Hepatocyte (in vitro differentiated cells): ENCODE measurements at regions not wholly inside any gene's neighbourhood (a gene's known extent, or its start where the extent isn't known, plus 50 kb on each side); places are given as distances from the start of the nearest gene placed in this dataset.

Source experiments
- EZH2 ChIP-seq: fragments of 200-600 bp; sonication (generic); IDR thresholded peaks from 2 replicates; pipeline ENCODE4 v1.6.1; 2016; ENCODE audit warnings: antibody characterized with exemption, mild to moderate bottlenecking, borderline replicate concordance
- EZH2phosphoT487 ChIP-seq: fragments of 200-600 bp; sonication (generic); IDR thresholded peaks from one replicate; pipeline ENCODE4 v1.6.1; 2018; ENCODE audit warnings: antibody characterized with exemption, mild to moderate bottlenecking, low read depth, moderate library complexity; ENCODE audit not compliant: unreplicated experiment, severe bottlenecking
- TF ChIP-seq, protein P1 (sequence below): fragments of 200-600 bp; sonication (generic); IDR thresholded peaks from 2 replicates; pipeline ENCODE4 v1.5.1; 2016; ENCODE audit warnings: antibody characterized with exemption, mild to moderate bottlenecking; ENCODE audit not compliant: poor library complexity

DNA sequence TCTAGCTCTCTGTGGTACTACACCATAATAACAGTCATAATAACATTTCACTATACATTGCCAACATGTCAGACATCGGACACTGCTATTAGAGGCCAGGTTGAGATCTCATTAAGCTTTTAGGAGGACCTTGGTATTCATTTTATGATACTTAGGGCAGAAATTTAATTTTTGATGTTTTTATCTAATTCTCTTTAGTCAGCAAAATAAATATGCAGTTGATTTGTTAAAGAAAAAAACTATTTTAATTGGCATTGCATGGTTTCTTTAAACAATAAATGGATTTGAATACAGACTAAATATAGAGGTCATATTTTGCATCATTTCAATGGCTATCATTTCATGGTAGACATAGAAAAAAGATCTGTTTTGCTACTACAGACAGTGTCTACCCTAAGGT lies 308.7 kb downstream of the PRDM5 start:
- TF ChIP-seq, protein P1, sequence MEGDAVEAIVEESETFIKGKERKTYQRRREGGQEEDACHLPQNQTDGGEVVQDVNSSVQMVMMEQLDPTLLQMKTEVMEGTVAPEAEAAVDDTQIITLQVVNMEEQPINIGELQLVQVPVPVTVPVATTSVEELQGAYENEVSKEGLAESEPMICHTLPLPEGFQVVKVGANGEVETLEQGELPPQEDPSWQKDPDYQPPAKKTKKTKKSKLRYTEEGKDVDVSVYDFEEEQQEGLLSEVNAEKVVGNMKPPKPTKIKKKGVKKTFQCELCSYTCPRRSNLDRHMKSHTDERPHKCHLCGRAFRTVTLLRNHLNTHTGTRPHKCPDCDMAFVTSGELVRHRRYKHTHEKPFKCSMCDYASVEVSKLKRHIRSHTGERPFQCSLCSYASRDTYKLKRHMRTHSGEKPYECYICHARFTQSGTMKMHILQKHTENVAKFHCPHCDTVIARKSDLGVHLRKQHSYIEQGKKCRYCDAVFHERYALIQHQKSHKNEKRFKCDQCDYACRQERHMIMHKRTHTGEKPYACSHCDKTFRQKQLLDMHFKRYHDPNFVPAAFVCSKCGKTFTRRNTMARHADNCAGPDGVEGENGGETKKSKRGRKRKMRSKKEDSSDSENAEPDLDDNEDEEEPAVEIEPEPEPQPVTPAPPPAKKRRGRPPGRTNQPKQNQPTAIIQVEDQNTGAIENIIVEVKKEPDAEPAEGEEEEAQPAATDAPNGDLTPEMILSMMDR: no peak
- TF ChIP-seq EZH2phosphoT487 (no peak), EZH2 (no peak)
